AG08395 (cell line): ENCODE measurements at regions not wholly inside any gene's neighbourhood (a gene's known extent, or its start where the extent isn't known, plus 50 kb on each side); places are given as distances from the start of the nearest gene placed in this dataset.

Experiments used
- DNase-seq: peaks from one replicate; pipeline ENCODE4 v3.0.0; 2012; ENCODE audit warnings: mixed read lengths, low spot score

DNA sequence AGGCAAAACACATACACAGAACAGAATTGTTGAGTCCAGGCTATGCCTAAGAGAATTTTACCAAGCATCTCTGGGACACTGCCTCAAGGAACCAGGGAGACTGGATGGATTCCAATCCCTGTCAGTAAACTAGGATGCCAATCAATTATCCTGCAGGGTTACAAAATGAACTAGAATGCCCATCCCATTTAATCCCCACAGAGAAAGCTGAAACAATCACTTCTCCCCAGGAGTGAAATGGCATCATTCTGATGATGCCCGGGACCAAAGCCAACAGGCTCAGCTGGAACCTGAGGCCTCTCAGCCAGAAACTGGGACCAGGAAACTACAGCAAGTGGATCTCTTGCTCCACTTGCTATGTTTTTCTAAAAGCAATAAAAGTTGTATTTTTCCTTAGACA, 130.0 kb upstream of the TJP1 start:
- DNase-seq, result no peak

DNA sequence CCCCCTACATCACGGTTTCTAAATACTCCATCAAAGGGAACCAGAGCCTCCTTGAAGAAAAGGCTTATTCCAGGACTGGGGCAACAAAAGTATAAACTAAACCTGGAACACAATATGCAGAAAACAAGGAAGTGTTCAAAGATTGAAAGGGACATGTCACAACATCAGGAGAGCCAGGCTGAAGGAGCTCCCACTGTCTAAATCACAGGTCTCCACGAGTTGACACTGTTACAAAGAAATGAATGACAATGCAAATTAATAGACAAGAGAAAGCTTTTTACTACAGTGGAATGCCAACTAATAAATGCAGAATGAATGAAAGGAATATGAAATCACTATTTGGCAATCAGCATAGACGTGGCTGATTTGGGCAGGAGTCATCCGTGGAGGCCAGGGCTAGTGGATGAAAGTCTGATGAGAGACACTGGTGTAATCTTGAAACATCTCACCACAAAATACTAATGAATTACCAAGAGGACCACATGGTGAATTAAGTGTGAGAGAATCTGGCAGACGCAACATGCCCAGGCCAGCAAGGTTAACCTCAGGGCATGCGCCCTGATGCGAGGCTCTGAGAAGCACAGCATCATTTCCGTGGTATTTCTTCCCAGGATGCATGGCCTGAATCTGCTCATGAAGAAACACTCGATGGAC, 123.8 kb upstream of the TJP1 start:
- DNase-seq, result peak; percentile 62

DNA sequence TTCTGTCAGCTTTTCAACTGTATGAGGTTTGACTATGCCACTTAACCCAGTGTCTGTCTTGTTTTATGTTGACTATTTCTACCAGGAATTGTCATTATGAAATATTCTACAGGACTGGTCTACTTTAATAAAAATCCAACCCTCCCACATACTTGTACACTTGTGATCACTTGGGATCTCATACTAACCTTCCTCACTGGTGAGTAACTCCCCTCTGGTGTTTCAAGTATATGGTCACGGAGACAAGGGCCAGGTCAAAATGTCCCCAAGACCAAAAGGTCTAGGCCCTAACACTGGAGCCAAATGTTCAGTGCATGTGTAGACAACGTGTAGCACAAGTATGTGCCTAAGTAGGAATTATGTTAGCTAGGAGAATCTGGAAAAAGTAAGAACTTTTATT, 122.7 kb upstream of the TJP1 start:
- DNase-seq, result no peak

DNA sequence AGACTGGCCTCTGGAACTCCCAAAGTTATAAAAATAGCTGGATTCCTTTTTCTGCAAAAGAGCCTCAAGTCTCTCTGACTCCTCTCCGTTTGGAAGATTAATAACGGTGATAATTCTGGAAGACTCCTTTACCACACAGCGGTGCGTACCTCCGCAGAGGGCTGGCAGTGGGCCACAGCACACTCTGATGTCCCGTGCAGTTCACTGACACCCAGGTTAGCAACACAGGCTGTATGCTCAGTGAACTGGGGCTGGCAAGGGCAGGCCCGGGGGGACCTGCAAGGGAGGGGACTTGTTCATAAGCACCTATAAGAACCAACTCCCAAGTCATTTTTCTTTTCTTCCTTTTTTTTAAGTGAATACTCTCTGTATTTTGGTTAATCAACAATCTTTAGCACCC, 120.3 kb upstream of the TJP1 start:
- no peak for DNase-seq

DNA sequence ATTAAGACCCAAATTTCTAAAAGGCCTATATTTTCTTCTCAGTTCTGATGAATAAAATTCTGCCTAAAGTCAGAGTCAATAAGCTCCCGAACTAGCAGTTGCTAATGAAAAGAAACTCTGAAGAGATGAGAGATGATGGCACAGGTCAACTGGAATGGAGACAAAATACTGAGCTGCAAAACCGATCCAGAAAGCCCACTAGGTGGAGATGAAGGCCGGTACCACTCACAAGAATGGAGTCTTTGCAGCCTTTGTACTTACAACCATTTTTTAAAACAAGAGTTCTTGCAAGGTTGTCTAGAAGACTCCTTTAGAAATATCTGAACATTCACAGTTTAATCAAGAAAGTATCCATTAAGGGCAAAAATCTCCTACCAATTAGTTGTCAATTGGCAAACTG, 119.9 kb upstream of the TJP1 start:
- peak; percentile 18 for DNase-seq

DNA sequence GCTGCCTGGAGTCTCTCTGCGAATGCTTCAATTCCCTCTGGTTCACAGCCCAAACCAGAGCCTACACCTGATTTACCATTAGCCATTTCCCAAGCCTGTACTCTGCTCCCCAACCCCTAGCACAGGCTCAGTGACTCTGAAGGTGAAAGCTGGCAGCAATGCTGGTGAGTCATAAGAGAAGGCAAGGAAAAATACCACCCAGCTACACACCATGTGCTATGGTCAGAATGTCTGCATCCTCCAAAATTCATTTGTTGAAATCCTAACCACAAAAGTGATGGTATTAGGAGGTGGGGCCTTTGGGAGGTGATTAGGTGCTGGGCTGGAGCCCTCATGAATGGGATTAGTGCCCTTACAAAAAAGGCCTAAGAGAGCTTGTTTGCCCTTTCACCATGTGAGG, 117.1 kb upstream of the TJP1 start:
- no peak for DNase-seq

DNA sequence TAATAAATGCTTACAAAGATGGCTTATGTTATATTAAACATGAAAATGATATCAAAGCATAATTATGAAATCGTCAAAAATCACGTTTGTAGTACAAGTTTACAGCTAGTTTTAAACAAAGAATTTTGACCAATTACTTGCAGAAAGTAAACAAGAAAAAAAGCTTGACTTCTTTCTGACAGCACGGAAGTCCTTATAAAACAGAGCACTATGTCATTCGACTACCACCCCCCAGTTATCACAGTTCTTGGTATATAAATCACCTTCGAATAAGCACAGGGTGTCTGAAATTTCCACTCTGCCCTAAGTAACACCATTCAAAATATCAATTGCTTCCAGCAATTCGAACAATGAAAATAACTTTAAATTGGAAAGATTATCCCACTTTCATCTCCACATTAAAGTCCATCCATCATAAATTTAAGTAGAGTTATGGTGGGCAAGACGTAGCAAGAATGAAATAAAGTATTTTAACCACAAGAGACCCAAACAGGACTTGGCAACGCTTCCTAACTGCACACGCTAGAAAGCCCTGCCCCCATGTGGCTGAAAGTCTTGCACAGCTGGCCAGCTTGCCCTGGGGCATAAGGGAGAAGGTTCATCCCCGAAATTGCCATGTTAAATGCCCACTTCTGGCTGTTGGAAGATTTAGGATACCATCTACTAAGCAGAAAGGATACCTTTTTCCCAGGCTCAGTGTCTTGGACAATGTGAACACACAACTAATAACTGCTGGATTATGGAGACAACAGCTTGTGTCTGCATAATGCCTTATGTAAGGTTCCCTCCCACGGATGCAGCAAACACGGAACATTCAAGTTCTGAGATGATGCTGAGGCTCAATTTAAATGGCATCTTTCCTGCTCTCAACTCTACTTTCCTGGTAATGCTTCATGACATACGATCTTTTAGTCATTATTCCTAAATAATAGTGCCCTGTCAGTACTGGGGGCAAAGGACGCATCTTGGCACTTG, 116.4 kb upstream of the TJP1 start:
- DNase-seq, result no peak

DNA sequence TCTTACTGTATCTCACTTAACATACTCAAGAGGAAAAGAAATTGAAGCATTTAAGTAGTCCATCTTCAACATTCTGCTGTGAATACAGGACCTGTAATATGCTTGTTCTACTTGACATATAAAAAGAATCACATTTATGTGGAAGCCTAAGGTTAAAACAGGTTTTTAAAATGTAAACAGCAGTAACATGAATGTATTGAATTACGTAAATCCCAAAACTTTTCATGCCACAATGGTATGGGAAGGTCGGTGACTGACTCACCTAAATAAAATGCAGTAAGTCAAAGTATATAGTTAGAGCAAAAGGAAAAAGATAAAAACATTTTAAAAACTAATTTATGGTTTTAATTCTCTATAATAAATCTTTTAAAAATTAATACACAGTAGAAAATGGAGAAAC, 115.7 kb upstream of the TJP1 start:
- DNase-seq, result no peak

DNA sequence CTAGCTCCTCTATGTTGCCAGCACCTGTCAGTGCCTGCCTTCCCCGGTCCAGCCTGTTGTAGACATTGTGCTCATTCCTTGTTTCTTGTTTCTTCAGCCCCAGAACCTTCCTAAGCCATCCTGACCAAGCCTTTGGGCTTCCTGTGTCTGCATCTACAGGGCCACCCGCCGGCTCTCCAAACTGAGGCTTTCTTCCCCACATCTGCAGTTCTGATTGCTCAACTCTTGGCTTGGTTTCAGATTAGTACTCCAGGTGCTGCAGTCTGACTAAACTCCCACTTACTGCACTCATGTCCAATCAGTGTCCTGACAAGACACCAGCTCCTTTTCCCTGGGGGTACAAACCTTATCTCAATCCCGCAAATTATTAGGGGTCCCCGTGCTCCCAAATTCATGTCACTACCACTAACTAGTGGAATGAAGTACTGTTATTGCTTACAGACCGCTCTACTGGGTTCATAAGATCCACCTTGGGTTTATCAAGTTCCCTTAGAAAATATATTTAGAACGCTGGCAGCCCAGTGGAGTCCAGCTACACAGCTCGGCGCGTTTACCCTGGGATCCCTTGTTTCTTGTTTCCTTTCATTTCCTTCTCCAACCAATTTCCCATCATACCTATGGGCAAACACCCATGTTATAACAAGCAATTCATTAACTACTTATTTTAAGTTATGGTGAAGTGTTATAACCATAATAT, 114.2 kb upstream of the TJP1 start:
- DNase-seq, result no peak

DNA sequence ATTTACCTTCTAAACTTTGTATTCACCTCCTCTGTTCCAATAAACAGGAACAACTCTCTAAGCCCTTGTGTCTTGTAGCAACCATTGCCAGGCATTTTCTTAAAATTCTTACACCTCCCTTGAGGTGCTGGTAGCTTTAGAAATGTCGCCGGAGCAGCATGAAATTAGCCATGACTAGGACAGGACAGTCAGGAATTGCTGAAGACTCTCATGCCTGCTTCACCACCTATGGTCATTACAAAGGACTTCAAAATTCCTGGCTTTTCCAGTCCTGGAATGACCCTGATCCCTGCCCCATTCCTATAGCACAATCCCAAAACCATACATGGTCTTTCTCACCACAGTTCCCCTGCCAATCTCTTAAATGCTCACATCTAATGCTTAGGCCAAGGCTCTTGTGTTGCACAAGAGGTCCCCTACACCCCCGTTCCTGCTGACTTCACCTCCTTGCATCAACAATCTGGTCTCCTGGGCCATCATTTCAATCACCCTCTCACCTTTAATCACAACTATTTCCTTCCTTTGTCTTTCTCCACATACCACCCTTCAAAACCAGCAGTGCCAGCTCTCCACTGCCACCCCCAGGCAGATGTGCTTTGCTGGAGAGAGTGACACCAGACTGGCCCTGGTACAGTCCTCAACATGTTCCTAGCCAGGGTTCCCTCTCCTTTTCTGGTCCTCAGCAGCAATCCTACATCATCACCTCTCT, 113.2 kb upstream of the TJP1 start:
- DNase-seq, result no peak

DNA sequence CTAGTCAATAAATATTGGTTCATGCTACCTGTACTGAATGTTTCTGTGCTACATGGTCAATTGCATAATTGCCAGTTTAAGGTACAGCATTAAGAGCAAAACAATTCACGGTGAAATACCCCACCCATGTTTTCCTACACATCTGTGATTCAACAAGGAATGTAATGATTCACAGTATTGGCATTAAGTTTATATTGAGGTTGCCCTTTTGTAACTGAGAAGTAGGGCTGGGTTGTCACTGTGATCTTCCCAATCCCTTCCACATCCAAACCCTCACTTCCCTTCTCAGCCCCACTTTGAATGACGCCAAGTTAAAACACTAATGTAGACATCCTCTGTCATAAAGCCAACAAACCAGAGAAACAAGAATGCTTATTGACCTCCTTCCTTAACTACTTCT, 112.0 kb upstream of the TJP1 start:
- peak; percentile 17 for DNase-seq

DNA sequence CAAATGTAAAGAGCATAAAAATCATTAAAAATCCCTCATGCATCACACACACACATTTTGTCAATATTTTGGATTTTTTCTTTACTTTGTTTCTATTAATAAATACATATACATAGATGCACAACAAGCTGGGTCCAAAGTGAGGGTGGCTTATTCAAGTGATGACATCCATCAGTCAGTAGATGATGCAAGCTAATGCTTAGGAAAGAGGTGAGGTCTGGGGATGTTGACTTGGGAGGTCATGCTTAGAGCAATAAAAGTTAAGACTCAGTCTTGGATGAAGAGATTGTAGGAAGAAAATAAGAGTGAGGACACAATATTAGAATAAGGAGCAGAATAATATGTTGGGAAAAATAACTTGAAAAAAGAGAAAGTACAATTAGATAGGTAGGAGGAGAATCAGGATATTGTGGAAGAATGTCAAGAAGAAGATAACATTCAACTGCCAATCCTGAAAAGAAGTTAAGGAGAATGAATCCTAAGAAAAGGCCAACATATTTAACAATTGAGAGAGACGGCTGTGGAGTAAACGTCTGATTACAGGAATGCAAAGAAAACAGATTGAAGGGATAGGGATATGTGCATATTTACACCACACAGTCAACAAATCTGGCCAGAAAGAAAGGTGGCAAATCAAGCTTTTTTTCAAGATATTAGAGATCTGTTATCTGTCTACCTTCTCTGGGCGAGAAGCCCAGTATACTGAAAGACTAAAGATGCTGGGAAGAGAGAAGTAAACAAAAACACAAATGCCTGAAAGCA, 111.0 kb upstream of the TJP1 start:
- no peak for DNase-seq

DNA sequence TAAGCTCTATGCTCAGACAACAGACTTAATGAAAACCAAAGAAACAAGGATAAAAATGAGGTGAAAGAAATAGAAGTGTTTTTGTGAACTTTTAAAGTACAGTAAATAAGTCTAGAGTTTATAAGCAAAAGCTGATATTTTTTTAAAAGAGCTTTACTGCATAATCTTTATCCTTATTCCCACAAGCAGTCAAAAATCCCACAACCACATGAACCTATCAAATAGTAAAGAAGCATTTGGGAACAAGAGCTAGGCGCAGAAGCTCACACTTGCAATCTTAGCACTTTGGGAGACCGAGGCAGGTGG, 103.8 kb upstream of the TJP1 start:
- DNase-seq, result no peak

DNA sequence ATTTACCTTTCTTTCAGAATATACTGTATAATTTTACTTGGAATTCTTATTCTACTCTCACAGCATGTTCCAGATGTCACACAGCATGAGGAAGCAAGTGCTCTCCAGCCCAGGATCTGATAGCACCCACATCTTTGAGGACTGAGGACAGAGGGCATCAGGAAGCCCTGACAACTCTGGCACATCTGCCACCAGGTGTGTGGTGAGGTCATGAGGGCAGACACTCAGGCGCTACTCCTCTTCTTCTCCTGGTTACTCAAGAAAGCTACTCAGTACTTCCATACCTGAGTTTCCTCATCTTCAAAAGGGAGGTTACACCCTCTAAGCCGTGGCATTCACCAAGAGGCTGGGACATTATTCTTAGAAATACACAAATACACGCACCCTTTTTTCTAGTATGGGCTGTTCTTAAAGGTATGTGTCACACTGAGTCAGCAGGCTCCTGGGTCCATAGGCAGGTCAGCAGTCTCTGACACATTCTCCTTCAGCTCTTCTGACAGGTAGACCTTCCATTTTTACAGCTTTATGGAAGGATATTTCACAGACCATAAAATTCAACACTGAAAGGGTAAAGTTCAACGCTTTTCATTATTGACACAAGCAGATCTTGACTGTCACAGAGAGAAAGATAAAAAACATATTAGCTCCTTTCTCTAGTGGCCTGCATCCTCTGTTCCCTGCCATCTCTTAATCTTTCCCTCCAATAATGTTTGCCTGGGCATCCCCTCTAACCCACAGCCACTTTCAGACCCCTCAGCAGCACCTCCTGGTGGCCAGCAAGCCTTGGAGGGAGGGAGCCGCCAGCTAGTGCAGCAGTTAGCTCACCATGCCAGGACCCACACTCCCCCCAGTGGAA, 103.2 kb upstream of the TJP1 start:
- DNase-seq, result peak; percentile 74

DNA sequence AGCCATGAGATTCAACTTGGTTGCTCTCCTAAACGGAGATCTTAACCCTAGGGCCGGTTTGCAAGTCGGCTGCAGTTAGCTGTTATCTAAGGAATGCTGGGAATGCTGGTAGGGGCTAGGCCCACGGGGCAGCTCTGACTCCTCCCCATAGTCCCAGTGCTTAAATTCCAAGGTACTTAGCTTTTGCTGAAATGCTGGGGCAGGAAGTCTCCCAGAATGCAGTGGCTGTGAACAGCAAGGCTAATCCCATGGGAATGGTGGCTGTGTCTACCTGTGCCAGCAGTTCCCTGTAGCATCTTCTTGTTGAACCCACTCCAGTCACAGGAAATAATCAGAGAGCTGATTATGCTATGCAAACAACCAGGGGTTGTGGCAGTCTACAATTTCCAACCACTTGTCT, 102.5 kb upstream of the TJP1 start:
- DNase-seq, result peak; percentile 63

DNA sequence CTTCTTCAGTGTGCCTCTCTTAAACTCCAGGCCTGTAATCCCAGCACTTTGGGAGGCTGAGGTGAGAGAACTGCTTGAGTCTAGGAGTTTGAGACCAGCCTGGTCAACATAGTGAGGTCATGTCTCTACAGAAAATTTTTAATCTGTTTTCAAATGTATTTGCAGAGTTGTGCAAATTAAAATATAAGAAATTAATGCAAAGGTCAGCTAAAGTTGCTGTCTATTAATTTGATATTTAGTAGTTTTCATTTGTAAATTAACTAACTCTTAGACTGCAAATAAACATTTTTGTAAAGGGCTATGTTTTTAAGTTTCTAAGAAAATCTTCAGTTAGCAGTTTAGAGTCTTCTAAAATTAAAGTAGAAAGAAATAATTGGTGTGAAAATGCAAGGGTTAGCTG, 99.9 kb upstream of the TJP1 start:
- no peak for DNase-seq

DNA sequence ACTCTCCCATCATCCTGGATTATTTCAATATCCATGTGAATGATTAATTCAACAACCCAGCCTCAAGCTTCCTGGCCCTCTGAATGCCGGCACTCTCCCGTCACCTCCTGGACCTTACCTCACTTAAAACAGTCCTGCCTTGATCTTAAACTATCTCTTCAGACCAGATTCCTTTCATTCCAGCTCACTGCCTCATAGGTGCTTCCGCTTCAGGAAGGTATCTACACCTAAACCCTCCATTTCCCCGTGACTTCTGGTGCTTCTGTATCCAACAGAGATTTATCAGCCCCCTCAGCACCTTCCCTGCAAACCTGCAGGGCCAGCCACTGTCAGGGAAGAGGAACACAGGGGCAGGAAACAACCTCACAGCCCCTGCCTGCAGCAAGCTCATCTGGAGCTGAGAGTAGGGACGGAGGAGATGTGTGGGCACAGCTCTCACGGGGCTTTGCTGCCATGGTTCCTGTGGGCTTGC, 98.9 kb upstream of the TJP1 start:
- DNase-seq, result no peak

DNA sequence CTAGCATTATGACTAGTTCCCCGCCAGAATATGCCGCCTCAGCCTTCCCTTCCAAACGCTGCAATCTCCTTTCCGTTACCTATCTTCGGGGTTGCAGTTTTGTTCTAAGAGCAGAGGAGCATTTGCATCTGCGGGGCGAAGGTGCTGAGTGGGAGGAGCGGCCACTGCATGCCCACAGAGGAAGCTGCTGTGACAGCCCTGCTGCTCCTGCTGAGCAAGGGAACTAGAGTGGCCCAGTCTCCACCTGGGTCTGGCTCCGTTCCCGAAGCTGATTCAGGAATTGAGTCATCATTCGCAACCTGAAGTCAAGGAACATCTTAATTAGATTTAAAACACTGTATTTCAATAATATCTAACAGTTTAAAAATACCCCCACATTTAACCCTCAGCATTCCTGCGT, 98.2 kb upstream of the TJP1 start:
- no peak for DNase-seq

DNA sequence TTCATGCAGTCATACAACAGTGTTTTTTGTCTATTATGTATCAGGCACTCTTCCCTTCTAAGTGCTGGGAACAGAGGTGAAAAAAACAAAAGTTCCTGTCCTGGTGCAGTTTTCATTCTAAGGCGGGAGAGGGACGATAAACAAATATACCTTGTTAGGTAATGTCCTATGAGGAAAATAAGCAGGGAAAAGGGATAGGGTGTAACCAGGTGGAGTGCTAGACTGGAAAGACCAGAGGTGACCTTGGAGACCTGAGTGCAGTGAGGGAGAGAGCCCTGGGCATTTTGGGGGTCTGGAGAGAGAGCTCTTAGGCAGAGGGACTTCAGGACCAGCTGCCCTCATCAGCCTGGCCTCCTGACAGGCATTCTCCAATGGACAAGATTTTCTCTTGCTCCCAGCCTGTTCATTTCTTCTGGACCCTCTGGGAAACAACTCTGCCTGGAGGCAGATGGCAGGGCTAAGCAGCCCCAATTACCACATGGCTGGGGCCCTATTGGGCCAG, 97.2 kb upstream of the TJP1 start:
- DNase-seq, result no peak
